GM12865 (cell line): ENCODE measurements at regions not wholly inside any gene's neighbourhood (a gene's known extent, or its start where the extent isn't known, plus 50 kb on each side); places are given as distances from the start of the nearest gene placed in this dataset.

Source experiments
- DNase-seq: peaks from one replicate; pipeline ENCODE4 v3.0.0; 2010; ENCODE audit warnings: low read depth
- H3K4me3 ChIP-seq: 2 replicates; pipeline ENCODE4 v1.5.1; 2011; ENCODE audit warnings: mild to moderate bottlenecking, low read depth, low read length, control low read depth
- CTCF ChIP-seq: IDR thresholded peaks from 2 replicates; pipeline ENCODE4 v1.5.1; 2011; ENCODE audit warnings: low read length, control low read depth, low read depth, inconsistent platforms; ENCODE audit not compliant: insufficient read depth; ENCODE audit errors: missing control alignments

GRCh38 chr17:79315358-79316105 lies 240.9 kb downstream of the ENGASE start:
- no peak for DNase-seq
- no peak overlapping the region for H3K4me3 ChIP-seq
- no peak for TF ChIP-seq CTCF

DNA sequence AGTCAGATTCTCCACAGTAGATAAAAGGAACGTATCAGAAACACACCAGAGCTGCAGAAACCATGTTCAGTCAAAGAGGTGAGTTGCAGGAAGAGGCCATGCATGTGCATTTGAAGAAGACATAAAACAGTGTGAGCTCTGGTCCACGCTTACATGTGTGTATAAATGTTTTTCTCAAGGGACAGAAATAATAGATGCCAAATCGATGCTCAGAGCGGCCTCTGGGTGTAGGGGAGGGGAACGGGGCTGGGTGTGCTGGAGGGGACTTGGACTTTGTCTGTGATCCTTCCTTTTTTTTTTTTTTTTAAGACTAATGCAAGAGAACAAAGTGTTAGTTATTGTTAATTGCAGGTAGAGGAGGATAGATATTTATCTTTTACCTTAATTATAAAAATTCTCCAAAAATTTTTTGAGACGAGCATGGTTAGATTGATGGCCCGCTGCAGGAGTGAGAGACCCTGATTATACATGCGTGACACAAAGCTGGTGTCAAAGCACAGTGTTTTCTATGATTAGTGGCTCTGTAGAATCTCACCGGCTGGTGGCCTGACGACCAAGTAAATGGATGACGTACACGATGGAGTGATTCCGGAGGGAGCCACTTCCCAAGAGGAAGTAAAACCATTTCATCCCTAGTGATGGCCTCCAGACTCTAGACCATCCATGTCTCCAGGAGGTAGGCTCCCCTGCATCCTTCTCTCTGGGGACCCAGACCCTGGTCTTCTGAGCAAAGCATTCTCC lies 240.2 kb downstream of the ENGASE start:
- DNase-seq = no peak
- TF ChIP-seq CTCF = no peak
- H3K4me3 ChIP-seq = no peak overlapping the region

DNA sequence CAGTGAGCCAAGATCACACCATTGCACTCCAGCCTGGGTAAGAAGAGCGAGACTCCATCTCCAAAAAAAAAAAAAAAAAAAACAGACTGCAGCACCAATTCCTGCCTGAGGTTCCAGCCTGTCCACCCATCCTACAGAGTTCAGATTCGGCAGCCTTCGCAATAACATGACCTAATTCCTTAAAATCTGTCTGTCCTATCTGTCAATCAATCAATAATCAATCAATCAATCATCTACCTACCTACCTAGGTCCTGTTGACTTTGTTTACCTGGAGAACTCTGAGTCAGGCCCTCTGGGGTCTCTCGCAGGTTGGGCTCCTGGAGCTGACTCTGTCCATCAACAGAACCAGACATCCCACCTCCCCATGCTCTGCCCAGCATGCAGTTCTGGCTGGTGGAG lies 236.7 kb downstream of the ENGASE start:
- TF ChIP-seq CTCF = no peak
- no peak for DNase-seq

DNA sequence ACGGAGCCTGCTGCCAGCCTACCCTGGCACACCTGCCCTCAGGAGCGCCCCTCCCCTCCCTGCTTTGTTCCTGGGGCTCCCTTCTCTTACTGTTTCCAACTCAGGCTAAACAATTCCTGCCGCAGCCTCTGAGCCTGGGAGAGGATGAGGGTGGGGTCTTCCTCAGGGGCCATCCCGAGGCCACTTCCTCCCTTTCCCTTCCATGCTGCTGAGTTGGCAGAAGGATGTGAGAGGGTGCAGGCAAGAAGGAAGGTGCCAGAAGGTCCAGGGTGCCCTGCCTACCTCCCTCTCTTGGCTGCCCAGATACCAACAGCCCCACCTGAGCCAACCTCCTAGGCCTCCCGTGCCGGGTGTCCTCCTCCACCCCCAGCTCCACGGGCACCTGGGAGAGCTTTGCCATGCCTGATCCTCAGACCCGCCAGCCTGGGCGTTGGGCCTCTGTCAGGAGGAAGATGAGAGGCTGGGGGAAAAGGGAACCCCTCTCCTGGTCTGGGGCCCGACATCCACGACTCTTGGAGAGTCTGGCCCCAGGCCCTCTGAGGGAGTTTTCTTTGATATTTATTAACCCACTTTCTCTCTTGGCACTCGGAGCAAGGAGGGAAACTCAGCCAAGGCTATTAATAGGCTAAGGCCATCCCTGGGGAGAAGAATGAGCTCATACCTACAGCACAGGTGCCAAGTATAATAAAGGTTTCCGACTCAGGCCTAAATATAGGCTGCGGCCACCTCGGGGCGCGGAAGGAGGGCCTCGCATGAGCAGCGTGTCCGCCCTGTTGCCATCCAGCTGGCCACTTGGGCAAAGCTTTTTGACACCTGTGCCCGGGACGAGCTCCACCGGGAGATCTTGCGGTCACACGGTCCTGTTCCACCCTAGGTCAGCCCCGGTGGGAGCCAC lies 232.0 kb downstream of the ENGASE start:
- no peak overlapping the region for H3K4me3 ChIP-seq
- no peak for DNase-seq
- no peak for TF ChIP-seq CTCF

More for the DNA sequence above, 236.7 kb downstream of the ENGASE start:
- no peak overlapping the region for H3K4me3 ChIP-seq

- no peak for TF ChIP-seq CTCF
- no peak for DNase-seq
- H3K4me3 ChIP-seq = no peak overlapping the region
Observed at GRCh38 chr17:79305768-79306423, 231.3 kb downstream of the ENGASE start.

- DNase-seq = no peak
- TF ChIP-seq CTCF = no peak
- no peak overlapping the region for H3K4me3 ChIP-seq
Observed at GRCh38 chr17:79305376-79305767, 230.7 kb downstream of the ENGASE start.
